HG03354 (cell line): ENCODE measurements at regions not wholly inside any gene's neighbourhood (a gene's known extent, or its start where the extent isn't known, plus 50 kb on each side); places are given as distances from the start of the nearest gene placed in this dataset.

ENCODE experiments used
- ATAC-seq: cut with Tn5 transposase; IDR thresholded peaks from one replicate; pipeline ENCODE4 v1.9.1; 2021; ENCODE audit warnings: mild to moderate bottlenecking; ENCODE audit not compliant: unreplicated experiment, poor library complexity, severe bottlenecking

GRCh38 chr11:76298255-76298654, 82.7 kb downstream of the THAP12 start:
- no peak for ATAC-seq

DNA sequence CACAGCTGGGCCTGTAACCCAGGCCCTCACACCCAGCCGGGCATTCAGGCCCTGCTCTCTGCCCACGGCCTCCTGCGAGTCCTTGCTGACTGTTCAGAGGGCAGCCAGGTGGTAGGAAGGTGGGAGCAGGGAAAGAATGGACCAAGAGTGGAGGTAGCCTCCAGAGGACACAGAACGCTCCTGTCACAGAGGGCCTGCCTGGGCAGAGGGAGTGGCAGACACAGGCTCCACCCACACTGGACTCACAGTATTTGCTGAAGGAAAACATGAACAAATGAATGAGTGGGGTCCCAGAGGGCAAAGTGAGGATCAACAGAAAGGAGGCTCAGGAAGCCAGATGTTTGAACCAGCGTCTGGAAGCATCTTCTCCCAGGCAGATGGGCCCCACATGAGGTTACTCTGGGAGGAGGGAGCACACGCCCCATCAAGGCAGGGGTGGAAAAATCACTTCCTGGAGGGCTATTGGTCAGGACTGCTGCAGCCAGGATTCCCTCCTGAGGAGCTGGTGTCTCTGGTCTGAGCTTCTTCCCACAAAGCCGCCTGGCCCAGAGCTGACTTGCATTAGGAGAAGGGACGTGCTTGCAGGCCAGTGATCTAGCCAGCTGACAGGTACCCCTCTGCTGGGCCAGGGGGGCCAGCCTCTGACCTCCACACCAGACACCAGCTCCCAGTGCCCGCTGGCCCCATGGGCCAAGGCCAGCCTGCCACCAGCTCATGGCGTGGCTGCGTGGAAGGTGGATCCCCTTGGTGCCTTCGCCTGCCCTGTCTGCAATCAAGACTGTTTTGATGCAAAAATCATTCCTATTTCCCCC, 84.0 kb downstream of the THAP12 start:
- ATAC-seq: no peak

DNA sequence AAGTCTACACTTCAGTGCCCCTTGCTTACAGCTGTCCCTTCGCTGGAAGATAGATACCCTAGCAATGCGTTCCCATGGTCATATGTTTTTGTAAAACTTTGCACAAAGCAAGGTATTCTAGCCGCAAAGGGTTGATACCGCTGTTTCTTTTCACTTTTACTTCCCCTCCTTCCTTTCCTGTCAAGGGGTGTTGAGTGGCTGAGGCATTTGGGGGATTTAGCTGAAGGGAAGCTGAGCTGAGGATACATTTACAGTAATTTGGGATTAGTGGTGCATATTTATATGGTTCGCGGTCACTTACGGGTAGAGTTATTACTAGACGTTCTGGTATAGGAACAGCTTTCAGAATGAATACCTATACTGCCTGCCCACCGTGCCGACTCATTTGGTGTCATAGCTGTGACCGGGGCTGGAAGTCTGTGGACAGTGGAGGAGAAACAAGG, 86.9 kb upstream of the WNT11 start:
- ATAC-seq: peak; percentile 68

DNA sequence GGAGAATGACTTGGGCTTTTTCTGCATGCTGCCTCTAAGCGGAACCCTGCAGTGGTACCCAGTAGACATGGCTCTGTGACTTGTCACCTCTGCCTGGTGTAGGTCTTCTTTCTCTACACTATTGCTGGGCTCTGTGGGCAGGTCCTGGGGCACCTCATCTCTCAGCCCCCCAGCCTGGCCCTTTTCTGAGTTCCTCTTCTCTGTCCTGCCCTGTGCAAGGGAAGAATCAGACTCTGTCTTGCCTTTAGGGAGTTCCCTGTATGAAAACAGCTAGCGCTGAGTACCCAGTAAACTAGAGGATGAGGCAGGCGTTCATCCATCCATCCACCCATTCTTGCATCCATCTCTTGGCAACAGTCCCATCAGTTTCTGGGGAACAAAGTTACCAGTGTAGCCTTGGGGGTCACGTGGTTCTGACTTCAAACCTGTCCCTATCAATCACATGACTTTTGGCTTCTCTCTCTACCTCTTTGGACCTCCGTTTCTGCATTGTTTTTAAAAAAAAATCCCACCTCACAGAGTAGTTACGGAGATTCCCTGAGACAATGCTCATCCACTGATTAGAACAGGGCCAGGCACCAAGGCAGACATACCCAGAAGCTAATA, 86.4 kb upstream of the WNT11 start:
- no peak for ATAC-seq

DNA sequence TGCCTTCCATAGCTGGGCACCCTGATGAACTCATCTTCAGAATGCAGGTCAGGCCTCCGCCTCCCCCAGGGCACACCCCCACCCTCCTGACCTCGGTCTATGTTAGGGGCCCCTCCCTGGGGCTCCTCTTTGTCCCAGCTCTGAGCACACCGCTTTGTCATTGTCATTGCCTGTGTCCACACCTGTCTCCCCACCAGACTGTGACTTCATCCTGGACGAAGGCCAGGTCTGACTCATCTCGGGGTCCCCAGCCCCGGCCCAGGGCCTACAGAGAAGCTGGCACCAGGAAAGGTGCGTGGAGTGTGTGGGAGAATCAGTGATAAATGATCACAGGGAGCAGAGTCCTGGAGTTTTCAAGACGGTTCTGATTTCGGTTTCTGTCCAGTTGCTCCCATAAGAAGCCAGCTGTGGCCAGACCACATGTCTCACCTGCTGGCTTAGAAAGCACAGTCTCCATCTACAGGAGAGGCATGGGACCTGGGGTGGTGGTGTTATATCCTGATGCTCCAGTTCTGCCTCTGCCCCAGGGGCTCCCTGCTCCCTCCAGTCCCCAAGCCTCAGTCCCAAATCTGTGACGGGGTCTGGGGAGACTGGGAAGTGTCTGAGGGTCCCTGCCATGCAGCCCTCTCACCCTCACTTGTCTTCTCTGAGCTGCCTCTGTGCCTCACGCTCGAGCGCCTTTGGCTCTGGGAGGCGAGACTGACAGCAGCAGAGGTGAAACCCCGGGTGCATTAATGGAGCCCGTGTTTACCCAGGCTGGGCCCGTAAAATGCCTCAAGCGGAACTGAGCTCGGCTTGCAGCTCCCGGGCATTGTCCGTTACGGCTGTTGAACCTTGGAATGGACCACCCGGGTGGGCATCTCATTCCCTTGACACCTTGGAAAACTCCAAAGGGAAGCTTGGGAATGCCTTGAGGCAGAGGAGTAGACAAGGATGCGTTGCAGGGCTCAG, 85.5 kb upstream of the WNT11 start:
- ATAC-seq: no peak

GRCh38 chr11:76288166-76288980, 82.1 kb upstream of the WNT11 start:
- no peak for ATAC-seq

DNA sequence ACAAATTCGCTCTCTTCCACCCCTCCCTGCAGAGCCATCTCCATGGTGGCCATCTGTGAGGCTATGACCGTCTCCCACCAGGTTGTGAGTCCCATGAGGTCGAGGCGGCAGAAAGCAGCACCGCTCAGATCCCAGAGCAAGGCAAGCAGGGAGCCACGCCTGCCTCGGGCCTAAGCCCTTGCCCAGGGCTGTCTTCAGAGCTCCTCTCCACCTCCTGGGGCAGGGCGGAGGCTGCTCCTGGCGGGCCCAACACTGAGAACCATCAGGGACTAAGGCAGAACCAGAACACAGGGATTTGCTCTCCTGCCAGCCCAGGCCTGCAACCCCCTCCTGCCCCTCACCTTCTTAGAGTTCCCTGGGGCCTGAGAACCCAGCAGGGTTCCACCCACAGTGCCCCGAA, 80.9 kb upstream of the WNT11 start:
- ATAC-seq: no peak

GRCh38 chr11:76285397-76286104, 79.2 kb upstream of the WNT11 start:
- no peak for ATAC-seq

DNA sequence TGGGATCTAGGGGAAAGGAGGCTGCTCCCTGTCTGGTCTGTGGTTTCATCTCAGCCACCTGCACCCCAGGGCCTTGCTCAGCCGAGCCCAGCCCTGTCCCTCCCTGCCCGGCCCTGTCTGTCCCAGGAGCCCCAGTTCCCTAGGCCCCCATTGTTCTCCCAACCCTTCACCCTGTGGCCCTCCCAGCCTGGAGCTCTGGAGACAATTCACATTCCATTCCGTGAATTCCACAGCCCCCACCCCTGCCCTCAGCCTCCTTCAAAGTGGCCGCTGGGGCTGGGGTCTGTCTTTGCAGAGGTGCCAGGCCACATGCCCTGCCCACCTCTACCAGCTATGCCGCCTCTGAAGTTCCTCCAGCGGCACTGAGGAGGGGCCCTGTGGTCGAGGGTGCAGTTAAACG, 77.9 kb upstream of the WNT11 start:
- ATAC-seq: no peak

DNA sequence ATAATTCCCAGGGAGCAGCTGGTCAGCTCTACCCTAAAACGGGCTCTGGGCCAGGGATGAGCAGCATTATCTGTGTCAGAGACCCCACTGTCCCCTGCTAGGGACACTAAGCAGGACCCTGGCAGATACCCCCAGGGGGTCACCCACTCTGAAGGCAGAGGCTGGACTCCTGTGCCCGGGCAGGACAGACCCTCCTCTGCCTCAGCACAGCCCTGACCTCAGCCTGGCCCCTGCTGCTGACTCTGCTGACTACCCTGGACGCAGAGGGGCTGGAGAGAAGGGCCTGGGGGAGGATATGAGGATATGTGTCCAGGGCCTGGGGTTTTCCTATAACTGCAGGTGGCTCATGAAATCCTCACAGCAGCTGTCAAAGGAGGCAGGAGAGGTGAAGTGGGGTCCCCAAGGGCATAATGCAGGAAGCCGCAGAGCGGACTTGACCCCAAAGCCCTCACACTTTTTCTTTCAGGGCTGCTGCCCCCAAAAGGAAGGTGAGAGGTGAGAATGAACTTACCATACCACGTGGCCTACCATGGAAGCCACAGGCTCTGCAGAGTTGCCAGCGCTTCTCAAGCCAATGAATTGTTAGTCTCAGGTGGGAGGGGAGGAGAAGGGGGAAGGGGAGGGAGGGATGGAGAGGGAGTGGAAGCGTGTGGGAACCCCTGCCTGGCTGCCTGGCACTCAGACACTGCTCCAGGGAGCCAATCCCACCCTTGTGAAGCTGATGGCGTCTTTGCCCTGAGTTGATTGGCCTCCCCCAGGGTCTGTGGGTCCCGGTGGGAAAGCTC, 76.7 kb upstream of the WNT11 start:
- no peak for ATAC-seq

GRCh38 chr11:76282172-76282571, 75.9 kb upstream of the WNT11 start:
- no peak for ATAC-seq

DNA sequence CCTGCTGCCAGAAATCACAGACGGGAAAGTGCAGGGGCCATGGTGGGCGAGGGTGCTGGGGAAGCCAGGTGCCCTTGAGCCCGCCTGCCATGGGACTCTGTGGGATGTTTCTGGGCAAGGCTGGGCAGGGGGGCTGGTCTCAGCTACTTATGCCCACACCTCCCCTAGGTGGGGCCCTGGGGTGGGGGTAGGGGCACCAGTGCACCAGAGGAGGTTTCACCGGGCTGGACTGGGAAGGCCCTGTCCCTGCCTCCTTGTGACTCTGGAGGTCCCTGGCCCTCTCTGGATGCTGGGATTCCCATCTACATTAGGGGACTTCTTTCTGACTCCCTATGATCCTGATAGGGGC, 75.2 kb upstream of the WNT11 start:
- no peak for ATAC-seq

- no peak for ATAC-seq
Observed at GRCh38 chr11:76280882-76281557, 74.7 kb upstream of the WNT11 start.

- no peak for ATAC-seq
Observed at GRCh38 chr11:76280151-76280881, 74.0 kb upstream of the WNT11 start.

DNA sequence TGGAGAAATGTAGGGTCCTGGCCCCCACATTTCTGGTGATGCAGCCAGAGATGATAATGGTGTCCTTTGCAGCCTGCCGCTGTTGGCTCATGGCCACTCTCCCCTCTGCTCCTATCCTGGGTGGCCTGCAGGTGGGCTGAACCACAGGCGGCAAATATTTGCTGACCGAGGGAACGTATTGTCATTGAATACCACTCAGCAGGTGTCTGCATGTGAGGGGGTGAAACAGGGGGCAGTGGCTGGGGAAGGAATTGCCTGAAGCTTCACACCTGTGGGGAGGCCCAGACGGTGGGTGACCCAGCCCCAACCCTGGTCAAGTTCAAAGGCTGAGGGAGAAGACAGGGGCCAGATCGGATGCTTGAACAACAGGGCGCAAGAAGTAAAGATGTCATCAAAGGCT, 73.3 kb upstream of the WNT11 start:
- ATAC-seq: no peak

GRCh38 chr11:76279038-76279437, 72.7 kb upstream of the WNT11 start:
- ATAC-seq: no peak

DNA sequence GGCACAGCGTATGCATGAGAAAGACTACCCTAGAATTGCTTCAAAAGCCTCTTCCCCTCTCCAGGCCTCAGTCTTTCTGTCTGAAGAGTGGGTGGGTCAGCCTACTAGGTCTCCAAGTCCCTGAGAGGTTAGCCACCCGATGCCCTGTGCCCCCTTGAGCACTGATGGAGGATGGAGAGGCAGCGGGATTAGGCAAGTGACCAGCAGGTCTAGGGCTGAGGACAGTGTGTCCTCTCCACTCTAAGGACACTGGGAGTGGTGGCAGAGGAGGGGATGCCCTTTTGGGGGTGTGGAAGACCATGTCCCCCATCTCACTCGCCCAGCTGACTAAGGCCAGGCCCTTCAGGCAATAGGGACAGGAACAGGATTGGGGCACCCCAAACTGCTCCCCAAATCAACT, 72.2 kb upstream of the WNT11 start:
- no peak for ATAC-seq
